Hematopoietic multipotent progenitor cell treated with erythropoietin and hydrocortisone succinate and interleukin-3 and kit ligand, for 4 days (in vitro differentiated cells): ENCODE measurements at regions not wholly inside any gene's neighbourhood (a gene's known extent, or its start where the extent isn't known, plus 50 kb on each side); places are given as distances from the start of the nearest gene placed in this dataset.

ENCODE experiments used
- DNase-seq: peaks from one replicate; pipeline ENCODE4 v3.0.0-alpha.2; 2015

GRCh38 chr12:89946518-89947135, 238.0 kb upstream of the ATP2B1 start:
- no peak for DNase-seq

- DNase-seq, result no peak
These were observed 236.5 kb upstream of the ATP2B1 start for GRCh38 chr12:89945123-89945522.

GRCh38 chr12:89943463-89943862, 234.8 kb upstream of the ATP2B1 start:
- DNase-seq, result no peak

GRCh38 chr12:89941436-89941835, 232.8 kb upstream of the ATP2B1 start:
- no peak for DNase-seq

GRCh38 chr12:89939522-89940215, 231.0 kb upstream of the ATP2B1 start:
- DNase-seq, result no peak

- DNase-seq, result no peak
These were observed 228.0 kb upstream of the ATP2B1 start for GRCh38 chr12:89936631-89937030.

- DNase-seq, result no peak
These were observed 227.2 kb upstream of the ATP2B1 start for GRCh38 chr12:89935850-89936249.

GRCh38 chr12:89933911-89934310, 225.3 kb upstream of the ATP2B1 start:
- DNase-seq, result no peak

GRCh38 chr12:89932954-89933353, 224.3 kb upstream of the ATP2B1 start:
- DNase-seq, result no peak

GRCh38 chr12:89928467-89928866, 219.8 kb upstream of the ATP2B1 start:
- no peak for DNase-seq

- peak; percentile 86 for DNase-seq
These were observed 218.6 kb upstream of the ATP2B1 start for GRCh38 chr12:89927226-89927698.

- no peak for DNase-seq
These were observed 215.6 kb upstream of the ATP2B1 start for GRCh38 chr12:89924191-89924590.

- DNase-seq, result no peak
These were observed 214.5 kb upstream of the ATP2B1 start for GRCh38 chr12:89923091-89923490.

GRCh38 chr12:89920866-89921265, 212.2 kb upstream of the ATP2B1 start:
- DNase-seq, result no peak

- no peak for DNase-seq
These were observed 210.7 kb upstream of the ATP2B1 start for GRCh38 chr12:89919241-89919906.

GRCh38 chr12:89918172-89918846, 209.7 kb upstream of the ATP2B1 start:
- DNase-seq, result peak; percentile 24

GRCh38 chr12:89909753-89910152, 201.1 kb upstream of the ATP2B1 start:
- no peak for DNase-seq

- DNase-seq, result no peak
These were observed 199.0 kb upstream of the ATP2B1 start for GRCh38 chr12:89907659-89908058.

GRCh38 chr12:89906824-89907223, 198.2 kb upstream of the ATP2B1 start:
- DNase-seq, result no peak

GRCh38 chr12:89906178-89906577, 197.5 kb upstream of the ATP2B1 start:
- DNase-seq, result no peak

GRCh38 chr12:89901906-89902642, 193.4 kb upstream of the ATP2B1 start:
- no peak for DNase-seq

GRCh38 chr12:89901319-89901718, 192.7 kb upstream of the ATP2B1 start:
- DNase-seq, result no peak

GRCh38 chr12:89899651-89900050, 191.0 kb upstream of the ATP2B1 start:
- DNase-seq, result no peak
